Tibial nerve (tissue), 4 donors: ENCODE measurements at regions not wholly inside any gene's neighbourhood (a gene's known extent, or its start where the extent isn't known, plus 50 kb on each side); places are given as distances from the start of the nearest gene placed in this dataset. TPM values are rescaled to one million over a fixed set of nuclear protein-coding genes. Genes with fewer than 3 reads are reported as not detected.

Experiments
- DNase-seq, 2 donors: peaks; one replicate each; pipeline ENCODE4 v3.0.0-alpha.2; 2019; ENCODE audit warnings: low spot score in 2 of 2
- H3K27ac ChIP-seq, 4 donors: fragments of 200-600 bp; sonication (generic) in 3 of 4; one replicate each; pipeline ENCODE4 v1.5.1; 2017 to 2019; ENCODE audit warnings: mild to moderate bottlenecking in 1 of 4
- H3K27me3 ChIP-seq, 2 donors: fragments of 200-600 bp; sonication (generic) in 1 of 2; one replicate each; pipeline versions ENCODE4 v1.5.1 to v1.6.0; 2017 to 2019
- H3K36me3 ChIP-seq, 3 donors: fragments of 200-600 bp; sonication (generic); one replicate each; pipeline ENCODE4 v1.5.1; 2018 to 2019
- H3K4me1 ChIP-seq, 4 donors: fragments of 200-600 bp; sonication (generic) in 3 of 4; one replicate each; pipeline ENCODE4 v1.5.1; 2017 to 2019
- H3K4me3 ChIP-seq, 4 donors: fragments of 200-600 bp; sonication (generic) in 3 of 4; one replicate each; pipeline ENCODE4 v1.5.1; 2017 to 2019; ENCODE audit warnings: mild to moderate bottlenecking in 1 of 4, moderate library complexity in 1 of 4
- H3K9me3 ChIP-seq, 4 donors: fragments of 200-600 bp; sonication (generic) in 3 of 4; one replicate each; pipeline ENCODE4 v1.5.1; 2017 to 2019
- CTCF ChIP-seq, 5 experiments: fragments of 200-600 bp in 3 of 5; fragments of 450-650 bp in 2 of 5; sonication (generic) in 3 of 5; IDR thresholded peaks; one replicate each; pipeline ENCODE4 v1.5.1; 2016 to 2019; ENCODE audit warnings: antibody characterized with exemption in 5 of 5, mild to moderate bottlenecking in 3 of 5, moderate library complexity in 2 of 5
- EP300 ChIP-seq, 2 donors: sonication (generic); formaldehyde crosslinking; IDR thresholded peaks; one replicate each; pipeline ENCODE4 v1.6.1; 2017; ENCODE audit warnings: antibody characterized with exemption in 2 of 2, mild to moderate bottlenecking in 1 of 2
- POLR2A ChIP-seq, 2 donors: fragments of 450-650 bp; IDR thresholded peaks; one replicate each; pipeline ENCODE4 v1.6.1; 2017; ENCODE audit warnings: antibody characterized with exemption in 2 of 2, mild to moderate bottlenecking in 2 of 2, moderate library complexity in 2 of 2
- WGBS, 2 donors: methylation state at CpG; one replicate each; pipeline ENCODE4 v1.1.5; 2018; 5-methylcytosine and 5-hydroxymethylcytosine counted together
- small RNA-seq: library from RNA; depleted of rRNA; stranded (forward); fragments of <200 nt; gene quantifications from one replicate; pipeline ENCODE3, GENCODE V24; 2016

GRCh38 chr2:15890124-15890754 is 50.1 kb upstream of the MYCN start:
- Histone ChIP-seq H3K9me3 (no peaks in the 10 kb centered on the region), H3K36me3 (no peaks in the 10 kb centered on the region), H3K27ac (no peak overlapping the region), H3K4me3 (no peak overlapping the region), H3K27me3 (no peaks in the 10 kb centered on the region), H3K4me1 (peaks cover 0 to 10% (median 0%) of the 10 kb centered on the region in 4 donors)
- TF ChIP-seq EP300 (IDR thresholded peaks at IDR 0.05), result no peak
- no peak for TF ChIP-seq CTCF (IDR thresholded peaks at IDR 0.05)
- no peak for TF ChIP-seq POLR2A (IDR thresholded peaks at IDR 0.05)
- WGBS, 2 donors, result 80 to 84% methylated on average over 15 to 18 of the region's 18 CpGs
- no peak for DNase-seq

Small RNA genes in the stretch of these regions (small RNA-seq; reads per million reads assigned to genes)
- not detected for gene RNU5E-7P
